SK-N-SH (cell line): ENCODE measurements at regions not wholly inside any gene's neighbourhood (a gene's known extent, or its start where the extent isn't known, plus 50 kb on each side); places are given as distances from the start of the nearest gene placed in this dataset.

Experiments
- CTCF ChIA-PET: fragments of 300-600, 350-600 bp; formaldehyde crosslinking; extraction: SDS; loops from one replicate; lab custom pipeline; 2021; lab: Yijun Ruan, JAX
- POLR2A ChIA-PET: fragments of 350-600 bp; sonication (Branson Sonifier 250); formaldehyde crosslinking; extraction: SDS; loops from one replicate; lab custom pipeline; 2020; ENCODE audit warnings: antibody characterized with exemption, inconsistent platforms; lab: Yijun Ruan, JAX
- DNase-seq: peaks from one replicate; pipeline ENCODE4 v3.0.0; 2012
- H2AFZ ChIP-seq: fragments of 200-600 bp; sonication (generic); 2 replicates; pipeline ENCODE4 v1.8.1; 2016; ENCODE audit warnings: antibody characterized with exemption, mild to moderate bottlenecking, low read depth
- H3F3A ChIP-seq: fragments of 200-600 bp; sonication (generic); replicated peaks from 2 replicates; pipeline ENCODE3; 2016; ENCODE audit warnings: antibody characterized with exemption, mild to moderate bottlenecking; ENCODE audit not compliant: insufficient read depth
- H3K27ac ChIP-seq, 2 experiments: fragments of 200-500 bp in 1 of 2; fragments of 200-600 bp in 1 of 2; sonication (Bioruptor generic) in 1 of 2; sonication (generic), shearing (Covaris generic) in 1 of 2; 2 replicates each; pipeline versions ENCODE4 v1.5.1 to v1.6.1; 2014 to 2016; ENCODE audit warnings: low read depth in 2 of 2, inconsistent platforms in 1 of 2, low read length in 1 of 2, mild to moderate bottlenecking in 1 of 2, mixed read lengths in 1 of 2
- H3K27me3 ChIP-seq: fragments of 200-600 bp; sonication (generic), shearing (Covaris generic); 2 replicates; pipeline ENCODE4 v1.6.1; 2016; ENCODE audit warnings: mixed run types; ENCODE audit not compliant: insufficient read depth
- H3K36me3 ChIP-seq, 2 experiments: fragments of 200-500 bp in 1 of 2; fragments of 200-600 bp in 1 of 2; sonication (Bioruptor generic) in 1 of 2; sonication (generic) in 1 of 2; replicated peaks in 1 of 2; 2 replicates each; pipeline versions ENCODE3 to v1.5.1; 2014 to 2016; ENCODE audit warnings: low read length in 1 of 2, mild to moderate bottlenecking in 1 of 2; ENCODE audit not compliant: insufficient read depth in 2 of 2, control insufficient read depth in 1 of 2
- H3K4me1 ChIP-seq, 2 experiments: fragments of 200-500 bp in 1 of 2; fragments of 200-600 bp in 1 of 2; sonication (Bioruptor generic) in 1 of 2; sonication (generic), shearing (Covaris generic) in 1 of 2; 2 replicates each; pipeline versions ENCODE4 v1.5.1 to v1.6.1; 2014 to 2016; ENCODE audit warnings: low read depth in 1 of 2, low read length in 1 of 2, mixed run types in 1 of 2; ENCODE audit not compliant: insufficient read depth in 2 of 2, control insufficient read depth in 1 of 2
- H3K4me2 ChIP-seq: fragments of 200-600 bp; sonication (generic), shearing (Covaris generic); 2 replicates; pipeline ENCODE4 v1.6.1; 2017; ENCODE audit warnings: mixed run types
- H3K4me3 ChIP-seq, 2 experiments: fragments of 200-500 bp in 1 of 2; fragments of 200-600 bp in 1 of 2; sonication (Bioruptor generic) in 1 of 2; sonication (generic), shearing (Covaris generic) in 1 of 2; 2 replicates each; pipeline versions ENCODE4 v1.5.1 to v1.8.1; 2014 to 2016; ENCODE audit warnings: low read depth in 2 of 2, inconsistent platforms in 1 of 2, low read length in 1 of 2, mild to moderate bottlenecking in 1 of 2, mixed read lengths in 1 of 2, moderate library complexity in 1 of 2
- H3K79me2 ChIP-seq: fragments of 200-600 bp; sonication (generic); 2 replicates; pipeline ENCODE4 v1.8.1; 2017; ENCODE audit warnings: mild to moderate bottlenecking; ENCODE audit not compliant: insufficient read depth
- H3K9ac ChIP-seq: fragments of 200-600 bp; sonication (generic); 2 replicates; pipeline ENCODE4 v1.6.1; 2017; ENCODE audit warnings: mixed run types
- H3K9me2 ChIP-seq: fragments of 200-600 bp; sonication (generic); 2 replicates; pipeline ENCODE4 v1.6.1; 2017; ENCODE audit warnings: mixed run types
- H3K9me3 ChIP-seq: fragments of 200-600 bp; sonication (generic); 2 replicates; pipeline ENCODE4 v1.6.1; 2017; ENCODE audit warnings: mixed run types, mild to moderate bottlenecking, moderate library complexity
- H4K20me1 ChIP-seq: fragments of 200-600 bp; sonication (generic); 2 replicates; pipeline ENCODE4 v1.6.1; 2017; ENCODE audit warnings: mild to moderate bottlenecking, mixed run types; ENCODE audit not compliant: insufficient read depth
- CHD2 ChIP-seq: fragments of 150-350 bp; IDR thresholded peaks from 2 replicates; pipeline ENCODE4 v1.6.1; 2018; ENCODE audit warnings: low read length; ENCODE audit not compliant: partially characterized antibody
- EZH2phosphoT487 ChIP-seq: fragments of 200-600 bp; sonication (generic); IDR thresholded peaks from 2 replicates; pipeline ENCODE4 v1.6.1; 2017; ENCODE audit warnings: low read depth, mixed run types, mild to moderate bottlenecking, antibody characterized with exemption, moderate library complexity, borderline replicate concordance
- FOXJ3 ChIP-seq: sonication (generic); formaldehyde crosslinking; IDR thresholded peaks from 2 replicates; pipeline ENCODE4 v1.5.1; 2020; ENCODE audit warnings: mild to moderate bottlenecking, missing genetic modification reagents
- GABPA ChIP-seq: IDR thresholded peaks from 2 replicates; pipeline ENCODE4 v1.4.0; 2012; ENCODE audit warnings: low read depth, mild to moderate bottlenecking
- IRF3 ChIP-seq: fragments of 150-350 bp; IDR thresholded peaks from 2 replicates; pipeline ENCODE4 v1.6.1; 2016; ENCODE audit warnings: mild to moderate bottlenecking, low read depth, low read length
- MEF2A ChIP-seq: IDR thresholded peaks from 2 replicates; pipeline ENCODE4 v1.4.0; 2012; ENCODE audit warnings: low read depth, borderline replicate concordance
- MXI1 ChIP-seq: IDR thresholded peaks from 2 replicates; pipeline ENCODE4 v1.6.1; 2012; ENCODE audit warnings: mild to moderate bottlenecking, low read depth, low read length, improper control_type of control experiment
- PBX3 ChIP-seq: IDR thresholded peaks from 2 replicates; pipeline ENCODE4; 2012
- POLR2AphosphoS5 ChIP-seq: IDR thresholded peaks from 2 replicates; pipeline ENCODE4 v1.6.1; 2012; ENCODE audit warnings: low read depth, low read length
- RAD21 ChIP-seq: IDR thresholded peaks from 2 replicates; pipeline ENCODE4 v1.6.1; 2012; ENCODE audit warnings: mild to moderate bottlenecking, low read length
- RCOR1 ChIP-seq: fragments of 150-350 bp; IDR thresholded peaks from 2 replicates; pipeline ENCODE4 v1.6.1; 2017; ENCODE audit warnings: antibody characterized with exemption, low read length
- SIN3A ChIP-seq: IDR thresholded peaks from 2 replicates; pipeline ENCODE4 v1.6.1; 2012; ENCODE audit warnings: low read depth, mild to moderate bottlenecking, low read length, moderate library complexity, borderline replicate concordance
- SMC3 ChIP-seq: IDR thresholded peaks from 2 replicates; pipeline ENCODE4 v1.6.1; 2012; ENCODE audit warnings: low read depth, low read length, improper control_type of control experiment
- TCF12 ChIP-seq: IDR thresholded peaks from 2 replicates; pipeline ENCODE4 v1.4.0; 2012
- YY1 ChIP-seq: IDR thresholded peaks from 2 replicates; pipeline ENCODE4 v1.4.0; 2012; ENCODE audit warnings: low read depth, mild to moderate bottlenecking
- ZBTB33 ChIP-seq: IDR thresholded peaks from 2 replicates; pipeline ENCODE4 v1.4.0; 2012; ENCODE audit warnings: low read depth, borderline replicate concordance
- WGBS: methylation state at CpG from one replicate; pipeline ENCODE4 v1.1.6; 2017; ENCODE audit warnings: low lambda C conversion rate; 5-methylcytosine and 5-hydroxymethylcytosine counted together
- TF ChIP-seq, protein P1 (sequence below): fragments of 200-600 bp; sonication (generic); IDR thresholded peaks from 2 replicates; pipeline ENCODE4 v1.6.1; 2017; ENCODE audit warnings: antibody characterized with exemption, mild to moderate bottlenecking, moderate library complexity
- TF ChIP-seq, protein P2 (sequence below): fragments of 150-350 bp; IDR thresholded peaks from 2 replicates; pipeline ENCODE4 v1.6.1; 2017; ENCODE audit warnings: antibody characterized with exemption, low read length, low read depth, borderline replicate concordance

GRCh38 chr5:57338868-57339340, 143.7 kb downstream of the ACTBL2 start (continued):
- TF ChIP-seq CHD2 = no peak
- no peak for TF ChIP-seq MXI1
- no peak for TF ChIP-seq RCOR1
- no peak for TF ChIP-seq IRF3
- no peak for TF ChIP-seq GABPA
- TF ChIP-seq EZH2phosphoT487 = no peak
- TF ChIP-seq, protein P1, sequence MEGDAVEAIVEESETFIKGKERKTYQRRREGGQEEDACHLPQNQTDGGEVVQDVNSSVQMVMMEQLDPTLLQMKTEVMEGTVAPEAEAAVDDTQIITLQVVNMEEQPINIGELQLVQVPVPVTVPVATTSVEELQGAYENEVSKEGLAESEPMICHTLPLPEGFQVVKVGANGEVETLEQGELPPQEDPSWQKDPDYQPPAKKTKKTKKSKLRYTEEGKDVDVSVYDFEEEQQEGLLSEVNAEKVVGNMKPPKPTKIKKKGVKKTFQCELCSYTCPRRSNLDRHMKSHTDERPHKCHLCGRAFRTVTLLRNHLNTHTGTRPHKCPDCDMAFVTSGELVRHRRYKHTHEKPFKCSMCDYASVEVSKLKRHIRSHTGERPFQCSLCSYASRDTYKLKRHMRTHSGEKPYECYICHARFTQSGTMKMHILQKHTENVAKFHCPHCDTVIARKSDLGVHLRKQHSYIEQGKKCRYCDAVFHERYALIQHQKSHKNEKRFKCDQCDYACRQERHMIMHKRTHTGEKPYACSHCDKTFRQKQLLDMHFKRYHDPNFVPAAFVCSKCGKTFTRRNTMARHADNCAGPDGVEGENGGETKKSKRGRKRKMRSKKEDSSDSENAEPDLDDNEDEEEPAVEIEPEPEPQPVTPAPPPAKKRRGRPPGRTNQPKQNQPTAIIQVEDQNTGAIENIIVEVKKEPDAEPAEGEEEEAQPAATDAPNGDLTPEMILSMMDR = no peak
- TF ChIP-seq YY1 = no peak
- no peak for TF ChIP-seq PBX3

DNA sequence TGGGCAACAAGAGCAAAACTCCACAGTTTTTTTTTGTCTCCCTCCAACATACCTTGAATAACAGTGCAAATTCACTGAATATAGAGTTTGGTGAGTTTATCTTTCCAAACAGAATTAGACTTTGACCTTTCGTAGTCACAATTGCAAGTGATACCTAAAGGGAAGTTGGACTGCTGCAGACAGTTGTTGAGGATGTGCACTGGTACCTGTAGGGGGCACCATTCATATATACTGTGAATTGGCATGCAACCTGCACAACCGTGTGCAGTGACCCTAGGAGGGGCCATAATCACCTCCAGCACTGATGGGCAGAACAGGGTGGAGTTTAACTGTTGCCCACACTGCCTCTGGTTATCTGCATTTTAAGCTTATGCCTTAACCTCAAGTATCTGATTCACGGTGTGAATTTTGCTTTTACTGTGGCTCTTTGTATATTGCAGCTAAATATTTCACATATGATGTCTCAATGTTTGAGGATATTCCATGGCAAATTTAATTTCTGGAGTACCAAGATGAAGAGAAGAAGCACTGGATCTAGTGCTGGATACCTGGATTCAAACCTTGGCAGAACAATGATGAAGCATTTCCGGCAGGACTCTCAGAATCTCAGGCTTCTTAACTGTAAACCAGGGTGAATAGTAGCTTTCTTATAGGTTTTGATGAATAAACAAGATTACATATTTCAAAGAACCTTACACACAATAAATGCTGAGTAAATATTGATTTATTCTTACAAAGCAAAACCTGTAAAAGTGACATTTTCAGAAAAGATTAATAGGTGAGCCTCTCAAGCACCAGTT, 144.3 kb downstream of the ACTBL2 start:
- DNase-seq = peak; percentile 33
- ChIA-PET POLR2A (no interaction called here), CTCF (interaction anchor here (0.6 to 2.4 kb wide), 20 partner anchors 8 to 1123 kb away, joined by 3 to 14 read pairs (median 4); partner anchors contain the start of gene PLK2)
- no peak overlapping the region for H3K4me2 ChIP-seq
- H2AFZ ChIP-seq = no peak overlapping the region
- peaks cover 6% of the 10 kb centered on the region for H3F3A ChIP-seq
- H3K27ac ChIP-seq = no peak overlapping the region
- H3K9ac ChIP-seq = no peak overlapping the region
- H3K9me3 ChIP-seq = no peaks in the 10 kb centered on the region
- no peaks in the 10 kb centered on the region for H4K20me1 ChIP-seq
- TF ChIP-seq SMC3 (peak; percentile 50), MEF2A (no peak), FOXJ3 (CRISPR knock-in tag) (no peak), YY1 (no peak), TCF12 (no peak), SIN3A (no peak), RCOR1 (no peak), ZBTB33 (no peak), RAD21 (peak; percentile 78), EZH2phosphoT487 (no peak), POLR2AphosphoS5 (no peak)
- TF ChIP-seq, protein P2, sequence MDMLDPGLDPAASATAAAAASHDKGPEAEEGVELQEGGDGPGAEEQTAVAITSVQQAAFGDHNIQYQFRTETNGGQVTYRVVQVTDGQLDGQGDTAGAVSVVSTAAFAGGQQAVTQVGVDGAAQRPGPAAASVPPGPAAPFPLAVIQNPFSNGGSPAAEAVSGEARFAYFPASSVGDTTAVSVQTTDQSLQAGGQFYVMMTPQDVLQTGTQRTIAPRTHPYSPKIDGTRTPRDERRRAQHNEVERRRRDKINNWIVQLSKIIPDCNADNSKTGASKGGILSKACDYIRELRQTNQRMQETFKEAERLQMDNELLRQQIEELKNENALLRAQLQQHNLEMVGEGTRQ = no peak
- TF ChIP-seq, protein P1 = peak; percentile 60
- H3K79me2 ChIP-seq = no peaks in the 10 kb centered on the region
- WGBS = 61% methylated on average over 4 of the region's 4 CpGs
- H3K27me3 ChIP-seq = no peaks in the 10 kb centered on the region
- no peak overlapping the region for H3K4me3 ChIP-seq
- no peaks in the 10 kb centered on the region for H3K4me1 ChIP-seq
- H3K9me2 ChIP-seq = no peaks in the 10 kb centered on the region
- no peaks in the 10 kb centered on the region for H3K36me3 ChIP-seq
